HG03095 (cell line): ENCODE measurements at regions not wholly inside any gene's neighbourhood (a gene's known extent, or its start where the extent isn't known, plus 50 kb on each side); places are given as distances from the start of the nearest gene placed in this dataset.
"Not testable (repeated sequence)": the region's sequence is repeated elsewhere in the genome, so short reads cannot be mapped to it uniquely, and the experiment has no call there.

Experiments used
- ATAC-seq: cut with Tn5 transposase; IDR thresholded peaks from one replicate; pipeline ENCODE4 v1.9.1; 2021; ENCODE audit warnings: moderate library complexity; ENCODE audit not compliant: unreplicated experiment

GRCh38 chr1:65020774-65021173, 54.4 kb upstream of the JAK1 start:
- ATAC-seq = no peak

- ATAC-seq = no peak
Observed at GRCh38 chr1:65021795-65022194, 55.4 kb upstream of the JAK1 start.

DNA sequence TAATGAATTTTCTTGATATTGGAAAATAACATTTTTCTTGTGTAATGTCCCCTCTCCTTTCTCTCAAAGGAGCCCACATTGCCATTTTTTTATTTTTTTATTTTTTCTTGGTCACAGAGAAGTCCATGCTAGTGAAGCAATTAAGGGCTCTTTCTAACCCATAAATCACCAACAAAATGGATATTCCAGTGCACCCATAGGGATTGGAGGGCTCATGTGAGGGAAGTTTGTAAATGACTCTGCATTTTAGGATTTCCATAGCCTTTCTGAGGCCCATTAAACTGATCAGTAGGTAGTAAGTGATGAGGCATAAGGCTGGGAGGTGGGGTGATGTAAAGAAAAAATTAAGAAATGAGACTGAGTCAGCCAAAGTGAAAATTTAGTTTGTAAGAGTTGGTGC, 55.9 kb upstream of the JAK1 start:
- ATAC-seq = no peak

DNA sequence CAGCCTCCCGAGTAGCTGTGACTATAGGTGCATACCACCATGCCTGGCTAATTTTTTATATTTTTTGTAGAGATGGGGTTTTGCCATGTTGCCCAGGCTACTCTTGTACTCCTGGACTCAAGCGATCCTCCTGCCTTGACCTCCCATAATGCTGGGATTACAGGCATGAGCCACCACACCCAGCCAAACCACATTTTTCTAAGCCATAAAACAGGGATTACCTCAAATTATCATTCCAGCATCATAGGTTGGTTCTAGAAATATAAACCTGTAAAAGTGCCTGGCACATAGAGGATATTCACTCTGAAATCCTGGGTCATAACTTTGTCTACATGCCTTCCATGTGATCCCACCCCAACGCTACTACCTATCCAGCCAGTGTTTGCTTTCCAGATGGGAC, 59.4 kb upstream of the JAK1 start:
- no peak for ATAC-seq

GRCh38 chr1:65026235-65026634, 59.9 kb upstream of the JAK1 start:
- no peak for ATAC-seq

DNA sequence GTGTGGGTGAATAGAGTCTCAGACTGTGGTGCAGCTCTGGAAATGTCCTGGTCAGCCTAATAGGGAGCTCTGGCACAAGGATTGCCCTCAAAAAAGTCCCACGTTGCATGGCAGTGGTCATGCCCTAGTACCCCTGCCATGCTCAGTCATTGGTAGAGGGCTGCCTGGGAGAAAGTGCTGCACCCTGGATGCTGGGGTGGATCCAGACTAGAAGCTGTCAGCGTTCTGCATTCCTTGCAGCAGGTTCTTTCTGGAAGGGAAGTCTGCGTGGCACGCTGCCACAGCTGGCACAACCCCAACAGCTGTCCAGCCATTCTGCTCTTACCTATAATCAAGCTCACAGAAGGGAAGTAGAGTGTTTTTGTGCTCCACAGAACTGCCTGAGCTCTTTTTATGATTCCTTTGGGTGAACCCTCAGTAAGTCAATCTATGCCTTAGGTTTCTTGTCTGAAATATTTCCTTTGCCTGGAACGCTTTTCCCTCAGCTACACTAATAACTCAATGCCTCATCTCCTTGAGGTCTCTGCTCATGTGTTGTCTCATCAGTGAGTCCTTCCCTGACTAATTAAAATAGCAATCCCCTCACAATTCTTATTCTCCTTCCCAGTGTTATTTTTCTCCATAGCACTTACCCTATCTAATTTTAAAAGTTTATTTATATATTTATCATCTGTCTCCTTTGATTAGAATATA, 61.5 kb upstream of the JAK1 start:
- no peak for ATAC-seq

DNA sequence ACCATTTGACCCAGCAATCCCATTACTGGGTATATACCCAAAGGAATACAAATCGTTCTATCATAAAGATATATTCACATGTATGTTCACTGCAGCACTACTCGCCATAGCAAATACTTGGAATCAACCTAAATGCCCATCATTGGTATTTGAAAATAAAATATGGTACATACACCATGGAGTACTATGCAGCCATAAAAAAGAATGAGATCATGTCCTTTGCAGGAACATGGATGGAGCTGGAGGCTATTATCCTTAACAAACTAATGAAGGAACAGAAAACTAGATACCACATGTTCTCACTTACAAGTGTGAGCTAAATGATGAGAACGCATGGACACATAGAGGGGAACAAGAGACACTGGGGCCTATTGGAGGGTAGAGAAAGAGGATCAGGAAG, 63.1 kb upstream of the JAK1 start:
- ATAC-seq = not testable (repeated sequence)

GRCh38 chr1:65034879-65035278, 68.5 kb upstream of the JAK1 start:
- not testable (repeated sequence) for ATAC-seq

DNA sequence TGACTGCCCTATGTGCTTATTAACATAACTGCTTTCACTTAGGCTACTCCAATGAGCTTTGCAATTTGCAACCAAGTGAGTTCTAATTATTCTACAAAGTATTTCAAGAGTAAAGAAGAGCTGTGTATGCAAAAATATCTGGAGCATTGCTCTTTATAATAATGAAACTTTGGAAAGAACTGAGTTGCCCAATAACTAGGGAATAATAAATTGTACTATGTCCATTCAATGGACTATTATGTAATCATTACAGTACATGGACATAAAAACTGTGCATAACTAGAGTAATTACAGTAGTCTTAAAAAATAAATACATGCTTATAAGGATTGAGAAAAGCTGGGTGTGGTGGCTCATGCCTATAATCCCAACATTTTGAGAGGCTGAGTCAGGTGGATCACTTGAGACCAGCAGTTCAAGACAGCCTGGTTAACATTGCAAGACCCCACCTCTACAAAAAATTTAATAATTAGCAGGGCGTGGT, 70.3 kb upstream of the JAK1 start:
- no peak for ATAC-seq

- ATAC-seq = no peak
Observed at GRCh38 chr1:65039066-65039465, 72.7 kb upstream of the JAK1 start.

DNA sequence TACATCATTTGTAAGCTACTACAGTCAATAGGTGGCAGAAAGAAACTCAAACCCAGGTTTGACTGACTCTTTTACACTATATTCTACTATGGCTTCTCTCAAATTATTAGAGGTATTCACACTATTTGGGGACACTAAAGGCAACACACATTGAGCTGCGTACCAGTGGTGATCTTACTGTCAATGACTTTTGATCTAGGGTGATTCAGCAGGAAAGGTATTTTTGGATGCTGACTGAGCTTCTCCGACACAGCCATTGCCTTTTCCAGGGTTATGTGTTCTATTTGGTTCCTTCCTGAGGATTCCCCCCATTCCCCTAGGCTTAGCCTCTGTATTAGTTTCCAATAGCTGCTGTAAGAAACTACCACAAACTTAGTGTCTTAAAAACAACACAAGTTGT, 73.2 kb upstream of the JAK1 start:
- ATAC-seq = no peak

DNA sequence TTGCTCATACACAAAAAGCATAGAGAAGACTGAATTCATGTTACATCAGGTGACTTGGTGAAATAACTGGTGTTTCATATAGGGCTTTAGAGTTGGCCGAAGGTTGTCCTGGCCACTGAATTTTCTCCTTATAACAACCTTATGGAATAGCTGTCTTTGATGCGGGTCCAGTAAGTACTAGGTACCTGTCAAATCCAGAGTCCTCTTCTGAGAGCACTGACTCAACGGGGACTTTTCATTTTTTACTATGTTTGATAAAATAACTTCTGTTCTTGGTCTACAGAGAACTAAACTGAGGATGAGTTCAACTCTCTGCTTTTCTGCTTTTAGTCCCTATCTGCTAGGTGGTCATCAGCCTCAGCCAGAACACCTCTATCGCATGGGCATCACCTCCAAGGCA, 76.1 kb upstream of the JAK1 start:
- ATAC-seq = no peak

GRCh38 chr1:65044411-65044810, 78.1 kb upstream of the JAK1 start:
- no peak for ATAC-seq

GRCh38 chr1:65045022-65045817, 78.9 kb upstream of the JAK1 start:
- no peak for ATAC-seq

DNA sequence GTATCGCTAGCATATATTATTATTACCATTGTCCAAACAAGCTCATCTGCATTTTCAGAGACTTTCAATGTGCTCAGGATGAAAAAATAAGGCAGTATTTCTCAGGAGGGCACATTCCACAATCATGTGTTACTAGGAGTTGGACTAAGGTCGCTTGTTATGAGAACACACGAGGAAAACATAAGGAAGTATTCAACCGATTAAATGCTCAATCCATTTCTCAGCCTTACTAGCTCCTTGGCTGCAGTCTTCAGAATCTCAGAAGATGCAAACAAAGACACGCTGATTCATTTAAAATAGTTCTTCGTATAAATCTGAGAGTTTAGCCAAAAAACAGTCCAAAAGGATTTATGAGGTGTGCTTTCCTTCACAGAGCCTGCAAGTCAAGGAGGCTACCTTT, 82.0 kb upstream of the JAK1 start:
- ATAC-seq = no peak

GRCh38 chr1:65049941-65050713, 83.8 kb upstream of the JAK1 start:
- no peak for ATAC-seq

- ATAC-seq = no peak
Observed at GRCh38 chr1:65050735-65051134, 84.4 kb upstream of the JAK1 start.

DNA sequence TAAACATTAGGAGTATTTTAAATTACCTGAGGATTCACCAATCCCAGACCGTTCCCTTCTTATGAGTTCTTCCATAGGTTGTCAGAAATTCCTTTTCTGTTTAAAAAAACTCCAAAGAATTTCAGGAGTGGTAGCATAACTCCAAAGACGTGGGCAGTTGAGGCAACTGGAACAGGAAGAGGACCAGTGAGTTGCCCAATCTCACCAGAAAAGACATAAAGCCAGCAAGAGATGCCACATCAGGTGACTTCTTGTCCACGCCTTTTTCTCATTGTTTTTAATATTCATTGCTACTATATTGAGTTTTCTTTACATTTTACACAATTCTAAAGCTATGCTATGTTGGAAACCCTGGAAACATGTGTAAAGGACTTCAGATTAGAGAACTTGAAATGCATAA, 88.1 kb upstream of the JAK1 start:
- ATAC-seq = no peak

DNA sequence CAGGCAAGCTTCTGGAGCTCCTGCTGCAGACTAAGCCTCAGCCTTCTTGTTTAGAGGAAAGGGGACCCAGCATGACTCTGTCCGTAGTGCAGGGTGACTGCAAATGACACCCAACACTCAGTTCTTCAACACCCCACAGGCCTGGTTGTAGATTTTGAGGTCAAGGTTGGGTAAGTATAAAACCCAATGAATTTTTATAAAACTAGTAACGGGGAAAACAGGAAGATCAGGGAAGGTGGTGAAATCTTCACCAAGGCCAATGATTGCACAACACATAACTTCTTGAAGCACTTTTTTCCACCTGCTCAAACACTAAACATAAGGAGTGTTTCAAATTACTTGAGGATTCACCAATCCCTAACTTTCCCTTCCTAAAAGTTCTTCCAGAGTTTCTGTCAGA, 89.4 kb upstream of the JAK1 start:
- ATAC-seq = no peak

DNA sequence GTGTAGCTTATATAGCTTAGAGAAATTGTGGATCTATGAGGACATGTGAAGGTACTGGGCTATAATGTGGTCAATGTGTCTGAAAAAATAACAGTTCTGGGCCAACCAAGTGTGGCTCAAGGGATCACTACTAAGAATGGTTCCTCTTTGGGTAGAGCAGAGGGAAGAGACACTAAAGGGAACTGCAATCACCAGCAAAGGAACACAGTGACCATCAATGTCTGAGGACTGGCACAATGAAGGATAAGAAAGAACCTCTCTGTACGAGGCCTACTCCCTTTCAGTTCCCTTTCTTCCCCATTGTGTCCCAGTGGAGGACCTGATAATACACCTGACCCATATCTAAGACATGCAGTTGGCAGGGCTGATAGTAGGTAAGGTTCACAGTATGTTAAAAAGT, 89.9 kb upstream of the JAK1 start:
- no peak for ATAC-seq

GRCh38 chr1:65056866-65057265, 90.5 kb upstream of the JAK1 start:
- ATAC-seq = no peak
